C4-2B (cell line): ENCODE measurements at regions not wholly inside any gene's neighbourhood (a gene's known extent, or its start where the extent isn't known, plus 50 kb on each side); places are given as distances from the start of the nearest gene placed in this dataset.

Experiments used
- CTCF ChIP-seq: fragments of 450-650 bp; conservative IDR thresholded peaks from 2 replicates; pipeline ENCODE4 v1.5.1; 2017; ENCODE audit warnings: mild to moderate bottlenecking
- ZFX ChIP-seq: fragments of 450-650 bp; IDR thresholded peaks from 2 replicates; pipeline ENCODE4 v1.6.1; 2017

GRCh38 chr7:26584987-26585665, 279.3 kb downstream of the SKAP2 start:
- TF ChIP-seq CTCF (no peak), ZFX (no peak)
